SIG-M5 (cell line): ENCODE measurements at regions not wholly inside any gene's neighbourhood (a gene's known extent, or its start where the extent isn't known, plus 50 kb on each side); places are given as distances from the start of the nearest gene placed in this dataset.
"Not testable (repeated sequence)": the region's sequence is repeated elsewhere in the genome, so short reads cannot be mapped to it uniquely, and the experiment has no call there.

Experiments used
- DNase-seq: peaks from one replicate; lab custom pipeline; 2025; lab: John Stamatoyannopoulos, UW

DNA sequence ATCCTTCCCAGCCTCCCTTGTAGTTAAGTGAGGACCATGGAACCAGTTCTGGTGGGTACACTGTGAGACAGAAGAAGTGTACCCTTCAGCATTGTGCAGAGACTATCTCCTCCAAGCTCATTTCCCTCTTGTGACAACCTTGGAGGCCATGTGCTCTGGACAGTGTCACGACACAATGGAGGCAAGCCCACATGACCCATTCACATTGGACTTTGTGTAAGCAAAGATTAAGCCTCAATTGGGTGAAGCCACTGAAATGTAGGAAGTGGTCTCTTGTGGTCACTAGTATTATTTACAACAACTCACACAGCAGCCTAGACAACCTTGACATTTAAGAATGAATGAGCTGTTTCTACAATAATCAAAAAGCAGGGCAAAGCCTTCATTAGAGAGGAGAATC, 124.2 kb downstream of the INHBA start:
- DNase-seq, result no peak

DNA sequence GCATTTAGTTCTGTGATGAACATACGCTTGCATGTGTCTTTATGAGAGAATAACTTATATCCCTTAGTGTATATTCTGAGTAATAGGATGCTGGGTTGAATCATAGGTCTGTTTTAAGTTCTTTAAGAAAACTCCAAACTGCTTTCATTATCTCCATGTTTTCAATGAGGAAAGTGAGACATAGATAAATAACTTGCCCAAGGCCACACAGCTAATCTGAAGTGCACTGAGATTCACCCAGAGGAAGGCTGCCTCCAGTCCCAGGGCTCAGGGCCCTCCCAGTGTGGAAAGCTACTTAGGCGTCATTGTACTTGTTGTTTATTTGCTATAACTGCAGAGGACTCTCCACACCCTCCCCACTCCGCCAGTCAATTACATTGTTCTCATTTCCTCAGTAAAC, 126.7 kb downstream of the INHBA start:
- no peak for DNase-seq

DNA sequence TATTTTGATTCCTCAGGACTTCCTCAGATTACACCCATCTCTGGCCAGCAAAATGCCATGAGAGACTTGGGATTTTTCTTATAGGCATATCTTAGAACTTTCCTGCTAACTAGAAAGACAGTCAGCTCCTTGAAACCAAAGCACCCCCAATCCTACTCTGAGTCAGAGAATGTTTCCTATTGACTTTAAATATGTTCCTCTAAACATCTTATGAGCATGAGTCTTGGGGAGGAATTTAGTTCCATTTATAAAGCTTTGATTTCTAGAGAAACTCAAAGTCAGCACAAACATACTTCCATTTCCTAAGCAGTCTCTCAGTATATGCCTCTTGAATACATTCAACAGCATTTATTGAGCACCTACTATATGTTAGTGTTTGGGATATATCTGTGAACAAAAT, 128.5 kb downstream of the INHBA start:
- DNase-seq, result no peak

DNA sequence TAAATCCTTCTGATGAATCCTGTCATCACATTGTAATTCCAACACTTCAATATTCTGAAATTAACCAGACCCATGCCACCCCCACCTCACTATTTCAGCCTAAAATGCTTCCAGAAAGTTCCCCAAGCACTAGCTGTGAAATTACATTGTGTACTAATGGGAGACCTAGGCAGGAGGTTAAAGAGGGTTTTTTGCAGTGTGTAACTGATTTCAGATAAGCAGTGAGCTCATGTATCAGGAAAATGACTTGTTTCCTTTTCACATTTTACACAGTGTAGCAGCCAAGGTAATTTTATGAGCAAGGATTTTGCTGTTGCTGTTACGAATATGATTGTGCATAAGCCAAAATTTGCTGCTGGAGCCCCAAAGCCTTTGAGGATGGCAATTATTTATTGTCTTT, 129.0 kb downstream of the INHBA start:
- DNase-seq, result no peak

DNA sequence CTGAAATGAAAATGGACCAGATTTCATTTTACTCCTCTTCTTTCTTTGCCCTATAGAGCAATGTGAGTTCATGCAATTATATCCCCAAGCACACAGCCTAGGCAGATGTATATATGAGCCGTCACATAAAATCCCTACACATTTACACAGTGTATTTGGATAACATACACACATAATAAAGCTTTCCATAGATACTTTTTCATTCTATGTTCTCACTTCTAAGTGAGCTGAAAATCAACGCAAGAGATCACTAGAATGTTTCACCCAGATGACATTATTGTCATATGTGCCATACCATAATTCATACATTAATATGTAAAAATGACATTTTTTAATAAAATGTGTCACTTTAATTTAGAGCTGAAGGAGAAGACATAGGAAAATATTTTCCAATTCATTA, 129.4 kb downstream of the INHBA start:
- no peak for DNase-seq

DNA sequence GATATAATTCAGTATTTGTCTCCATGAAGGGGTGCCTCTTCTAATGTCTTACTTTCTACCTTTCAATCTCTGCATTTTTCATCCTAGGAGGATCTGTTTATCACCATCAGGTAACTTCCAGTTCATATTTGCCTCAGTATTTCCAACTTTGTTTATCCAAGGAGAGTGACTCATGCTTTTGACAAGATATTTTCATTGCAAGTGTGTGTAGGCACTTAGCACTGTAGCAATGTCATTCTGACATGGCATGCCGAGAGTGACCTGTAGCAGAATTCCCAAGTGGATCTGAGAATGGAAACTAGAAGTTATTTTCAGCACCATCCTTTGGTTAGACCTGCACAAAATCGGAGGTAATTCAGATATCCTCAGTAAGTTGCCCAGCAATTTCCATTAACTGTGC, 129.9 kb downstream of the INHBA start:
- DNase-seq, result no peak

DNA sequence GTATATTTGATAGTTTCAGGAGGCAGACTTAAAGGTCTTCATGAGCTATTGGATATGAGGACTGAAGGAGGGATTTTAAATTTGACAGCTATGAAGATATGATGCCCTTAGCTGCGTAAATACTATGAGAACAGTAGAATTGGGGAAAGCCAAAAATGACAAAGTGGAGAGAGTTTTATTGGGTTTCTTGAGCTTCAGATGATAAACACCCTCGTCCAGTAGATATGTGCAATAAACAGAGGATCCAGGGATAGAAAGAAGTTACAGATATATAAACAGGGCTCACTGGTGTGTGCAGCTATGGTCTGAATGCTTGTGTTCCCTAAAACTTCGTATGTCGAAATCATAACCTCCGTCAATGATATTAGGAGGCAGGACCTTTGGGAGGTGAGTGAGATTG, 131.3 kb downstream of the INHBA start:
- DNase-seq, result no peak

DNA sequence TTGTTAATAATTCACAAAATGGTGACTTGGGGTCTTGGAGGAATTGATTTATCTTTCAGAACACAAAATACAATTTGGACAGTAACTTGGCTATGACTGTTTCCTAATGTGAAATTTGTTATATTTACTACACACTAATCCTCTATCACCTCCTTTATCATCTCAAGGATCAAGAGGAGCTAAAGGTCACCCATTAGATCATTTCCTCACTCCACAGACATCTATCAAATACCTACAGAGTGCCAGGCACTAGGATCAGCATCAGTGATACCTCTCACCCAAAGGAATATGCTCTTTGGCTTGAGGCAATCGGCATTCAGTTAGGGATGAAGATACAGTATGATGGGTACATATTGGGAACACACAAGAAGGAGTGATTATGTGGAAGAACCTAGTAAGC, 132.1 kb downstream of the INHBA start:
- DNase-seq, result no peak

DNA sequence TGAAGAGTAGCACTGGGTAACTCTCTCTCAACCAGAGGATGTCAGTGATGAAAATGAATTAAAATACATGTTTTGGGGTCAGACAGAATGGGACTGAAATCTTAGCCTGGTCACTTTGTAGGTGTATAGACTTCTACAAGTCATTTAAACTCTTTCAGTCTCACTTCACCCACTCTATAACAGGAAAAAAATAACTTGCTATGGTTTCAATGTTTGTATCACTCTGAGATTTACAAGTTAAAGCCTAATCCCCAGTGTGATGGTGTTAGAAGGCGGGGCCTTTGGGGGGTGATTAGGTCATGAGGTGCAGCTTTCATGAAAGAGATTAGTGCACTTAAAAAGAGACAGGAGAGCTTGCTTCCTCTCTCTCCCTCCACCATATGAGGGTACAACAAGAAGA, 134.8 kb downstream of the INHBA start:
- DNase-seq, result no peak

DNA sequence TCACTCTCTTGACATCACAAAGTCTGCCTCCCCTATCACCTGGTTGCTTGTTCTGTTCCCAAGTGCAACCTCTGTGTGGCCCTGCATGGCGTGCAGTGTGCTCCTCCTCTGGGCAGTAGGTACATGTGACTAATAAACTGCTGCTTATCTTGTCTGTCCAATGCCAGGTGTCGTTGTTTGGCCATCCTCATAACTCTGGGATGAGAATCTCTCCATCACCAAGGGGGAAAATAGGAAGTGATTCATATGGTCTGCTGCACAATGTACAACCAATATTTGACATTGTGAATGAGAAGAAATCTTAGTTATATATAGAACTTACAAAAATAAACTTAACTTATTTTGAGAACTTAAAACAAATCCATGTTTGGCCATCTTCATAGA, 135.2 kb downstream of the INHBA start:
- DNase-seq, result no peak

DNA sequence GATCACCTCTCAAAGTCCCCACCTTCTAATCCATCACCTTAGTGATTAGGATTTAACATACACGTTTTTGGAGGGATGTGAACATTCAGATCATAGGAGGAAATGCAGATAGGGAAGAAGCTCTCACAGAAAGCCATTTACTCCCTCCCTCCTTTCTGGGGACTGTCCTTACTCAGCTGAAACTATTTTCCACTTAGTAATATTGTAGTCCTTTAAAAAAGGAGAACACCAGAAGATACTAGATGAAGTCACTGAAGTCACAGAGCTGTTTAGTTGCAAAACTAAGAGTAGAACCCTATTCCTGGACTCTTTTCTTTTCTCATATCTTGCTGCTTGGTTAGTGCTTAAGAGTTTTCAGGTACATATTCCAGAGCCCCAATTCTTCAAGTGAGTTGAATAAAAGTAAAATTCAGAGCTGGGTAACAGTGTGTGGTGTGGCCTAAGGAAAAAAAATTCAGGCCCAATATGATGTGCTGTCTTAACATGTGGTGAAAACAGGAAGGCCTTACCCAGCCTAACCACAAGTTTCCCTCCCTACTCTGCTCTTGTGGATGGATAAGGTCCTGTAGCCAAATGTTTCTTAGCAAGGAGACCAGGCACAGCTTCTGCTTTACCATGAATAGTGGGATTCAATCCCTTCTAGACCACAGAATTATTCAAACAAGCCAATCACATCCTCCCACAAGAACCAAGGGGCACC, 135.7 kb downstream of the INHBA start:
- peak; percentile 27 for DNase-seq

DNA sequence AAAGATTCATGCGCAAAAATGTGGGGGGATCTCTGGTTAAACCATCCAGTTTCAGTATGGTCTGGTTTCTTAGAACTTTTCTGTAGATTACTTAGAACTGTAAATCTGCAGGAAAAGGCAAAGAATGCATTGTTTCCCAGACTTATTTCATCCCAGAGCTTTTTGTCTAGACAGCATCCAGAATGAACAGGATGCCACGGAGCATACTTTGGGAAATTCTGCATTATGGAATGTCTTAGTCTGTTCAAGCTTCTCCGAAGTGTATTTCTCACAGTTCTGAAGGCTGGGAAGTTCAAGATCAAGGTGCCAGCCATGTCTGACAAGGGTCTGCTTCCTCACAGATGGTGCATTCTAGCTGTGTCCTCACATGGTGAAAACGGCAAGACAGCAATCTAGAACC, 136.3 kb downstream of the INHBA start:
- no peak for DNase-seq

DNA sequence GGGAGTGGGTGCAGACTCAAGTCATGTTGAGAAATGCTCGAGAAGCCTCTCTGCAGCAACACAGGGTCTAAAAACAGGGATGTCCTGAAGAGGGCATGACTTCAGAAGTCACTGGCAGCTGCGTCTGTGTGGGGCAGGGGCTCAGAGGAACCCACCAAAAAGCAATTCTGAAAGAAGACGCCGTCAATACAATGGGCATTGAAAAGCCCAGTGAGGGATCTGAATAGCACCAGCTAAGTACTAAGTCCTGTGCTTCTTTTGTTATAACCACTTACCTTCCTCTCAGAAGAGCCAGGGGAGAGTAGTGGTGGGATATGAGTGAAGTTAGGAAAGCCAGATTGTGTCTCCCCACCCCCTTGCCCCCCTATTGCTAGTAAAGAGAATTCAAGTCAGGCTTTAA, 137.2 kb downstream of the INHBA start:
- no peak for DNase-seq

DNA sequence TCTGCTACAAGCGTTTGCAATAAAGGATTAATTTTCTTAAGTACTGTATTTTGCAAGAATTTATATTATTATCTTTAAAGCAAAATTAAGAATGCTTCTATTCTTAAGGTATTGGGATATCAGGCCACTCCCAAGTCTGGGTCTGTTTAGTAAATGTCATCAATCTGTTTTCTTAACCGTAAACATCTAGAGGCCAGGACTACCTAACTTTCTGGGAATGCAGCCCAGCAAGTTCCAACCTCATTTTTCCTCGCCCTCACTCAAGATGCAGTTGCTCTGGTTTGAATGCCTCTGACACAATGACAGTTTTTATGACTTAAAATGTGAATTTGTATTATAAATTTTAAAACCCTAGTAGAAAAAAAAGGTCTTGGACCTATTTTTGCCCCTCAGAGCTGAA, 143.5 kb downstream of the INHBA start:
- DNase-seq, result no peak

DNA sequence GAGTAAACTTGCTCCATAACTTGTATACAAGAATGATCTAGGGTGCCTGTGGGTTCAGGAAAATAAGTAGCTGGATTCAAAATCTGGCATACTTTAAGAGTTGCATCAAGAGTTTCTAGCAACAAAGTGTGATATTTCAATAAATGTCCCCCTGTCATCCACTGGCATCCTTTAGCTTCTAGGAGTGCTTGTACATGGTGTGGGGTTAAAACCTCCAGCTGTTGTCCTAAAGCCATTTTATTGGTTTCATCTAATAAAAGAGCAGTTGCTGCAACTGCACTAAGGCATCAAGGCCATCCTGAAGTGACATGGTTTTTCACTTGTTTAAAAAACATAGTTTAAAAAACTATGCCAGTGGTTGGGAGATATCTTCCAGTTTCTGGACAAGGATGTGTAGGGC, 148.4 kb downstream of the INHBA start:
- DNase-seq, result no peak

DNA sequence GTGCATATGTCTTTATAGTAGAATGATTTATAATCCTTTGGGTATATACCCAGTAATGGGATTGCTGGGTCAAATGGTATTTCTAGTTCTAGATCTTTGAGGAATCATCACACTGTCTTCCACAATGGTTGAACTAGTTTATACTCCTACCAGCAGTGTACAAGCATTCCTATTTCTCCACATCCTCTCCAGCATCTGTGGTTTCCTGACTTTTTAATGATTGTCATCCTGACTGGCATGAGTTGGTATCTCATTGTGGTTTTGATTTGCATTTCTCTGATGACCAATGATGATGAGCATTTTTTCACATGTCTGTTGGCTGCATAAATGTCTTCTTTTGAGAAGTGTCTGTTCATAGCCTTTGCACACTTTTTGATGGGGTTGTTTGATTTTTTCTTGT, 152.8 kb downstream of the INHBA start:
- not testable (repeated sequence) for DNase-seq

DNA sequence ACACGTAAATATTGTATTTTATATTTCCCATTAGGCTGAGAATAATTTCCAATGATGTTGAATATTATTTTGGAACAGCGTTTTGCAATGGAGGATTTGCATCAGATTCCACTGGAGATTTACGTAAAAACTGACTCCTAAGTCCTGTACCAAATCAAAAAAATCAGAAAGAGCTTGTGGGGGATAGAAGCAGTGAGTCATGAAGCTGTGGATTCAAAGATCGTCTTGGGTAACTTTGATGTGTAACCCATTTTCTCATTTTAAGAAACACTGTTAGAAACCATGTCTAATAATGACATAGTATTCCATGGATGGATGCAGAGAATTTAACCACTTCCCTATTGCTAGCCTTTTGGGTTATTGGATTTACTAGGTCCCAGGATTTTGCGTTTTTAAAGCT, 158.6 kb downstream of the INHBA start:
- DNase-seq, result no peak

DNA sequence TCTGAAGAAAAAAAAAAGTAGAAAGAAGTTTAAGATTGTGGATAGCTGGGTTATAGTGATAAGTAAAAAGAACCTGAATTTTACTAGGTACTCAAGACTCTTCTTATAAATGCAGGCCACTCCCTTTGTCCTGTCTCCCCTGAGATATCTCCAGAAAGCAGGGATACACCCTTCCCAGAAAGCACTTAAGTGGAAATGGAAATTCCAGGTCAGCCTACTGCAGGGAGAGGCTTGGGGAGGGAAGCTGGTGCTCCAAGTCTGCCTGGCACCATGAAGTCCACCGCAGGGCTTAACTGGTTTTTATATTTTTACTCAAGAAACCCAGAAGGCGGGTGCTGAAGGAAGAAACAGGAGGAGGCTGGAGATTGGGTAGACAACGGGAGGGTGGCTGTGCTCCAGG, 162.3 kb downstream of the INHBA start:
- no peak for DNase-seq

DNA sequence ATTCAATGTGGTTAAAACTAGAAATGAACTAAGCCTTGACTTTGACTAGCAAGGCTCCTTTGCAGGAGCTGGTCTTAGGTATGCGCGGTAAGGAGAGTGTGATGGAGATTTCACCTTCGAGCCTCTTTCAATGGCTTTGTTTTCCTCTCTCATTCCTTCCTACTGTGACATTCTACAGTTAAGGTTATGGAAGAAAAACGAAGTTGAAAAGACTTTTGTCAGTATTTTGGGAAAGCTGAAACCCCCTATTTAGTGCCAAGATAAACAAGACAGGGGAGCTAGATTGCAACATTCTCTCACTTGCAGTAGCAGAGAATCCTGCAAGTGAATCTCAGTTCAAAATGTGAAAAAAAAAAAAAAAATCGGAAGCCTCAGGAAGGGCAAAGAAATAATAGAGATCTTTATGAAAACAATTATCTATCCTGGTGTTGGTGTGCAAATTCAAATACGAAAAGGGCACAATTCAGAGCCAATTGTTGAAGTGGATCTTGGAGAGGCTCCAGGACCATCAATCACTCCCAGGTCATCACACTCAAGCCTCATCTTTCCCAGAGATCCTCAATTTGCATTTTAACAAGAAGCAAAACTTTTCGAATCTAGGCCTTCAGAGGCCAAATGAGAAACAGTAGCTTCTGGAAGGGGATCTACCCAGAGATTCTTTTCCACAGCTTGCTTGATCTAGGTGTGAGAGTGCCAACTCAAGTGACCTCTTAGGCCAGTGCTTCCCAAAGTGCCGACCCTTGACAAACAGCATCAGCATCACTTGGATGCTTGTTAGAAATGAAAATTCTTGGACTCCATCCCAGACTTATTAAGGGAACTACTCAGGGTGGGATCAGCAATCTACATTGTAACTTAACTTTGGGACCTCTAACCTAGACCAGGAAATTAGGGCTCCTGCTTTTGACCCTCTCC, 163.8 kb downstream of the INHBA start:
- DNase-seq, result no peak

DNA sequence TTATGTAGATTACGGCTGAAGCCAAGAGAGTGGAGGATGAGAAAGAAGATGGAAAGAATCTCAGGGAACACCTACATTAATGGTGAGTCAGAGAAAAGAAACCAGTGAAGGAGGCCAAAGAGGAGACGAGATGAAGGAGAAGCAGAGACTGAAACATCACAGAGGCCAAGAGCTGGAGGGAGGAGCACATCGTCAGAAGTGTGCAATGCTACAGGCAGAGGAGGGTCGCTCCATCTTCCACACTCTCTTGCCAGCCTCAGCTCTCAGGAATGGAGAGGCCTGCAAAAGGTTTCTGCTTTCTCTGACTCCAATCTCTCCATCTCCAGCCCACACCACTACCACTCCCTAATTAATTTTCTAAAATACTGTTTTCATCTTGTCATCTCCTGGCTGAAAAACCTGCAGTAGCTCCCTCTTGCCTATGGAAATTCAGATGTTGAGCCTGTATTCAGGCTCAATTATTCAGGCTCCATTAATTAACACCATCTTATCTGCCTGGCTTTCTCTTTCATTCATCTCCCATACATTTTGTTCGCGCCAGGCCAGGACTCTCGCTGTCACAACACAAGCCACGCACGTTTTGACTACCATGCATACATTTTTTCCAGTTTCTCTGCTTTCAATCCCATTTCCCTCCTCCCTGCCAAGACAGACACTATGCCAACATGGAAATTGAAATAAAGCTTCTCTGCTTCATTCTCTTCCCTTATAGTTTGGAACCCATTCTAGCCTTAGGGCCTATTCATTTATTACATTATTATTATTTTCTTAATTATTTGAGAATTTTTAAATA, 165.8 kb downstream of the INHBA start:
- DNase-seq, result no peak

DNA sequence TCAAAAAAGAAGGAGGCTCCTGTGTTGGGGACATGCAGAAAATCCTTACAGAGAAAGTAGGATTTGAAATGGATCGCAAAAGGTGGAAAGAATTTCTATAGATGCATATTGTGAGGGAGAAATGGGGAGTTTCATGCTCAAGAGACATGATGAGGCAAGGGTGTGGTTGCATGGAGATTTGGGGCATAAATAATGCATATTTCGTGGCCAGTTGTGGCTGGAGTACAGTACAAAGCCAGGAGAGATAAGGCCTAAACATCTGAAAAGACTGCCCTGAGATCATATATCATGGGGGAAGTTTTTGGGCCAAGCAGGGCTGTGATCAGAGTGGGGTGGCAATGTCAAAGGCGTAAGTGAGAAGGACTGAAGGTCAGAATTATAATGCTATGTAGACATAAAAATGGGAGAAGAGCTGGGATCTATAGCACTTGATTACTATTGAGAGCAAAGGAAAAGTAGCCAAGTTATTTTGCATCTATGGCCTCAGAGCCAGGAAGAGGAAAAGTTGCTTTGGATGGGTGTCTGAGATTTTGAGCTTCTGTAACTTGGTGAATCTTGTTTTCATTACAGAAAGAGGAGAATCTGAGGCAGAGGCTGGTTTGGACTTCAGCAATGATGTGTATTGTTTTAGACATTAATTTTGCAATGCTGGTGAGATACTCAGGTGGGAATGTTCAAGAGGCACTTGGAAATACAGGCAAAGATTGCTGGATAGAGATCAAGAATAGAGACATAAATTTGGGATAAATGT, 166.6 kb downstream of the INHBA start:
- DNase-seq, result no peak

DNA sequence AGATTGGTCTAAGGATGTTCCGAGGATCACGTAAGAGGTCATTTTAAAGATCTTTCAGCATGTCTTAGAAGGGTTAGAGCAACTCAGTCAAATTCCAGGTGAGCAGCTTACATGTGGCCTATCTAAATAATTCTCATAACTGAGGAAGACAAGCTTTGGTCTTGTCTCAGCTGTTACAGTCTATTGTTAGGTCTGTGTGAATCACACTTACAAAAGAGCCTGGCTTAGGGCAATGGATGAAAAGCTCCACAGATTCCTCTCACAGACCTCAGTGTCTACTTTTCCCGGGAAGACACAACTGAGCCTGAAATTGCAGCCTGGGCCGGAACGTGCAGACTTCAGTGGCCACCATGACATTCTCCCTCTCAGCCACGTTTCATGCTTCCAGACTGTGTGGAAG, 173.1 kb downstream of the INHBA start:
- no peak for DNase-seq
